Fibroblast of gingiva (primary cell): ENCODE measurements at regions not wholly inside any gene's neighbourhood (a gene's known extent, or its start where the extent isn't known, plus 50 kb on each side); places are given as distances from the start of the nearest gene placed in this dataset.

Experiments
- DNase-seq: peaks from one replicate; pipeline ENCODE4 v3.0.0-alpha.2; 2011; ENCODE audit warnings: low read depth

DNA sequence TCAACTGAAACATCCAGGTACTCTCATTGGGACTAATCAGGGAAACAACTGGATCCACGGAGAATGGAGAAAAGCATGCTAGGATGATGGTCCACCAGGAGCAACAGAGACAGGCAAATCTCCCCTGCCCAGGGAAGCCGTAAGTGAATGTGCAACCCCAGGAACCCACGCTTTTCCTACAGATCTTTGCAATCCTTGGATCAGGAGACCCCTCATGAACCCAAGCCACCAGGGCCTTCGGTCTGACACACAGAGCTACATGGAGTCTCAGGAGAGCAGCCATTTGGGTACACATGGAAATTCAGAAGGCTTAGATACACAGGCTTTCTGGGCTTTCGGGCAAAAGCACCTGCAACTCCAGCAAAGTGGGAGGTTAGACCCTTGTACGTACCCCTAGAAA lies 122.1 kb upstream of the PTCHD4 start:
- no peak for DNase-seq

DNA sequence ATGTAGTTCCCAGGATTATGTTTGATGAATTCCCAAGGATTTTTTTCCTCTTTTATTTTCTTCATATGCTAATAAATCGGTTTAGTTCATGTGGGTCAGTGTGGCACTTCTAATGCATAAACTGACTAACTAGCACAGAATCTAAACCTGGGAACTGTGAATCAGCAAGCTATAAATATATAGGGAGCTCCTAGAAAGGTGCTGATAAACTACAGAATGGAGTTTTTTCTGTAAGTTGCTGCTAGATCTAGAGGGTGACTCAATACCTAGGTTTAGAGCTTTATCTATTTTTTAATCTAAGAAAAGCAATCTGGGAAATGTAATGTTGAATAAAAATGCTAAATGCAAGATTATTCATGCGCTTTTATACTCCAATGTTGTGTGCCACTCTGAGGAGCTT lies 118.8 kb upstream of the PTCHD4 start:
- DNase-seq: no peak

DNA sequence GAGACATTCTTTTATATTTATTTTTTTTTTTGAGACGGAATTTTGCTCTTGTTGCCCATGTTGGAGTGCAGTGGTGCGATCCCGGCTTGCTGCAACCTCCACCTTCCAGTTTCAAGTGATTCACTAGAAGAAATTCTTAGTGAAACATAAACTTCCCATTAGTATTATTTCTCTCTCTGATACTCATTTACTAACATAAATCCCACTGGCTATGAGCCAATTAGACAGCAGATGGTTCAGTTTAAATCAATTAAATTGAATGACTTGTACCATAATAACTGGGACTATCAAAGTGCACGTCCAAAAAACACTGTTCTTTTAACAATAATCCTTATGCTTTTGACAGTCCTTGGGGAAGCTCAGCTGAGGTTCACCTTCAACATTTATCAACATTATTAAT lies 111.2 kb upstream of the PTCHD4 start:
- no peak for DNase-seq

DNA sequence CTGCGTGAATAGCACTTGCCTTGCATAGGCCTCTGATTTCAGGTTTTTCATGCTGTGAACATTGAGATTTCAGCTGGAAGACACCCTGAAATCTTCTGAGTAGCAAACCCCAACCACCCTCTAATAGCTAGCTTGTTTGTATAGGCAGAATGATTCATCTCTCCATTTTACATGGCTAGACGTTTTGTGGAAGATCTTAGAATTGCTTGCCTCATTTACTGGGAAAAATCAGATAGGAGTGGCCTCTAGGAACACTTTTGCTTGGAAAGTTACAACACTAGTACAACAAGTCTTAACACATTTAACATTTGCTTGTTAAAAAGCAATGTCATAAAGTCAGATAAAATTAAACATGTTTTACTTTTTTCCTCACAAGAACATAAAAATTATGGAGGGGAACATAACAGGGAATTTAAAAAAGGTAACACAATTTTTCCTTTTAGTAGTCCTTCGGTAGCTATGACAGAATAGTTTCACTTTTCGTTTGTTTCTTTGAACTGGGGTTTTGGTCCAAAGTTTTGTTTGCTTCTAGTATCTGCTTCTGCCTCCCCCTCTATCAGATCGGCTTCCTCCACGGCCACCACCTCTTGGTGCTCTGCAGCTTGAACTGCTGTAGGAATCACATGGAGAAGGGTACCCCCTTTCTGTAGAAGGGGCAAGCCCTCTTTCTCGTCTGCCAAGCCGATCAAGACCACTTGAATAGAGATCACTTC lies 102.2 kb upstream of the PTCHD4 start:
- no peak for DNase-seq

DNA sequence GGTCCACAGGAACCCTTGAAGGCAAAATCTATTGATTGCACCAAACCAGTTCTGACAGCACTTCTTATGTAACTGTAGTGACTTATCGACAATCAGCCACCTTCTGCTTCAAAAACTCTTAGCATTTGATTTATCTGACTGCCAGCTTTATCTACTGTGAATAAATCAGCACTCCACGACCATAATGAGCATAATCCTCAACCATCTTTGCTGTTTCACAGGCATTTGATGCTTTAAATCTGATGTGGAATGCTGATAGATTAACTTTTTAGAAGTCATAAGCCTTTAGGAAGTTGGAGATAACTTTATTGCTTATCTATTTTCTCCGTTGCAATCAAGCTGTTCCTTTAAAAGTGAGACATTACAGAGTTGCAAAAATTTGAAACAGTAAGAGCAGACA lies 101.5 kb upstream of the PTCHD4 start:
- DNase-seq: no peak

DNA sequence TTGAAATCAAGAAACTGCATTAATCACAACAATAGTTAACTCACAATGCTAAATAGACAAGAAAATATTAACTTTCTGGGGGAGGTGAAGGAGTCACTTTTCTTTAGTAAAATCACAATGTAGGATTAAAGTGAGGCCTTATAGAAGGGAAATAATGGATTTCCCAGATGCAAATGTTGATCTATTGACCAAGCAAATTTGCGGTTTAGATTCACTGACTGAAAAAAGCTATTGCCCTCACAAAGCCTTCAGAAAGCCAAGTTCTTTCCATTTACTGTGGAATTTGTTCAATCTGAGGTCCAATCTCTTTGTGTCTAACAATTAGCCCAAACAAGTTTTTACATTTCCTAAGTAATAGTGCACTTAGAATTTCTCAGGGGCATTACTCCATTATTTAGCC lies 95.1 kb upstream of the PTCHD4 start:
- no peak for DNase-seq

DNA sequence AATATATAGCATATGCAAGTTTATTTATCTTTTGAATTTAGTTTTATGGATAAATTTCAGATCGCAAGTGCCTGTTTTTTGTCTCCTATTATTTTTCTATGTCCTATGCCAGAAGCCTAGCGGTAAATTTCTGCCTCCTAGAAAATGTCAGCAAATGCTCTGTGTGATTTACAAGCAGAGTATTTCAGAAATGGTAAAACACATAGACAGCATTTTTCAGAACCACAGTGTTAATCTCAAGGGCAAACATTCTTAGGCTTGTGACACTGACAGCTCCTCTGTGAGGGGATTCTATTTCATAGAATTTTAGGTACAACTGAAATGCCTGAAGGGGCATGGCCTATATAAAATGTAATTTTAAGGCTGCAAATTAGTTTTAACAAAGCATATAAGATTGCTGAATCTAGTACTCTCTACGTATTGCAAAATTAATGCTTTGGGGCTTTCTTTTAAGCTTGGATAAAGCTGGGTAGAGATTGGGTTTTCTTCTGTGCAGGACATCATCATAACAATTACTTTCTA lies 89.9 kb upstream of the PTCHD4 start:
- DNase-seq: no peak

DNA sequence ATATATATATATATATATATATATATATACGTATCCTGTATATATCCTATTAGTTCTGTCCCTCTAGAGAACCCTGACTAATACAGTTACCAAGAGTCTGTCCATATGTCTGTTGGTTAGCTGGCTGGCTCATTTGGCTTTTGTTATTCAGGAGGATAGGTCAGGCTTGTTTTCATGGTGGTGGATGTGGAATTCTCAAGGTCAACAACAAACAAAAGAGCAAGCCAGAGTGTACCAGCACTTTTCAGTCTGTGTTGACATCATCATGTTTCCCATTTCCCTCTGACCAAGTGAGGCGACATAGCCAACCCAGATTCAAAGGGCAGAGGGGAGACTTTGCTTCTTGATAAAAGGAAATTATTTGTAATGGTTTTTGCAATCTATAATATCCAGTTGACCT lies 88.5 kb upstream of the PTCHD4 start:
- no peak for DNase-seq

DNA sequence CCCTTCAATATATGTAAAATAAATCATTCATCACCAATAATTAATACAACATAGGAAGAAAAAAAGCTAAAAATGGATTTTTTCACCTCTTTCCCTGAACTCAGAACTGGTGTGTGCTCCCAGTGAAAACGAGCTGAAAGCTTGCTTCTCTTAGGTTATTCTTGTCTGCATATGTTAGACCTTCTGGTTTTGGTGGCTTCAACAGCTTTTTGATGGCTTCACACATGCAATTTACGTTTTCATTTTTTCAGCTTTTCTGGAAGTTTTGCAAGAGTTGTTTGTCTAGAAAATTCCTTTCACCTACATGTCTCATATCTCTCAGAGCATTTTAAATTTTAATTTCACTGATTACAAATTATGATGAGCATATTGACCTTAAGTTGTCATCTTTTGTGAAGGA lies 86.9 kb upstream of the PTCHD4 start:
- DNase-seq: no peak

DNA sequence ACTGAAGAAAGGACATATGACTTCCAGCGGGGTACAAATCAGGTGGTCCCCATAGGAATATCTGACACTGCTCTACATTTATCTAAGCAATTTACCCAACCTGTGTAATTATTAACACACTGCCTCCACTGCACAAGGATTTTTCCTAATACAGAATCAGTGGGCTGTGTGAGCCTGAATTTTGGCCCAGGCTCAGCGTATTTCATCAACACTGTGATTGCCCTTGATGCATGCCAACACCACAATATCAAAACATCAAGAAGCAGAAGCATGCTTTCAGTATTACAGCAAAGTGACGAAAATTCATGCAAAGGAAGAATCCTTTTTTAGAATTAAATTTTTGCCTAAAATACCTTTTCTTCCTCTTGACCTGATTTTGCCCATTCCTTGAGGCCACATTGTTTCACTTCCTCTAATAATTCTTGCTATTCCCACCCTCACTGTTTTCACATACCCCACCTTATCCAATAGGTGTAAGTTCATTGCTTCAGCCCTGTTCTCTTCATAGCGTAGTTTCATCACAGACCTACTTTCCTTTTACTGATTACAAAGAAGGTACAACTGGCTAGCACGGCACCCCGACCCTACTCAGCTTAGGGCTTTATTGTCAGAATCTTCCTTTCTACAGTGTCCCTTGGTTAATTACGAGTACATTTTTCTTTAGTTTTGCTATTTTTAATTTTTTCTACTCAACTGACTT lies 83.7 kb upstream of the PTCHD4 start:
- DNase-seq: no peak

DNA sequence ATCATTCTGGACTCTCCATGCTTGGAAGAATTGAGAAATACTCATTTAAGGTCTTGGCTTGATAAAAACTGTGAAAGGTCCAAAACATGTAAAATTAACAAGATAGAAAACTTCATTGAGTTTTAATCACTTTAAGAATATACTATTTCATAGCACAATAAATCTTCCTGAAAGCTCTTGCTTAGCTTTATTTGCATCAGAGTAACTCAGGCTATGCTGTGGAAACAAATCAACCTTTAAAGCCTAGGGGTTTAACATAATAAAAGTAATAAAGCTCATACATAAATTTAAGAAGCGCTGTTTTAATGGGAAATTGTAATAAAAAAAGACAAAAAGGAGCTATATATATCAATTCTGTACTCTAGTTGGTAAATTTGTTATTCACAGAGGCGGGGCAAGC lies 77.2 kb upstream of the PTCHD4 start:
- no peak for DNase-seq

DNA sequence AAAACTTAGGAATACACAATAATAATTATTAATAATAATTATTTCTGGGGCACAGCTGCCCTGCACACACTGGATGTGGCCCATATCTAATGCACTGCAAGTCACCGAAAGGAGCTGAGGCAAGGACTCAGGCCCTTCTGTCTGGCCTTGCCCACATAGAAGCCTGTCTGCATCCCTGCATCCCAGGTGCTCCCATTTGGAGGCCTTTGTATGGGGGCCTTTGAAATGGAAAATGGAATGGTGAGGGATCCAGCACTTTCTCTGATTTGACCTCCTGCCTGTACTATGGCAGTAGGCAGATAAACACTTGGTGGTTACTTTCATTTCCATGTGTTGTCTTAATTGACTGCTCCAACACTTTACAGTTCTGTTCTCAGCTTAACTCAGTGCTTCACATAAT lies 75.7 kb upstream of the PTCHD4 start:
- DNase-seq: no peak

DNA sequence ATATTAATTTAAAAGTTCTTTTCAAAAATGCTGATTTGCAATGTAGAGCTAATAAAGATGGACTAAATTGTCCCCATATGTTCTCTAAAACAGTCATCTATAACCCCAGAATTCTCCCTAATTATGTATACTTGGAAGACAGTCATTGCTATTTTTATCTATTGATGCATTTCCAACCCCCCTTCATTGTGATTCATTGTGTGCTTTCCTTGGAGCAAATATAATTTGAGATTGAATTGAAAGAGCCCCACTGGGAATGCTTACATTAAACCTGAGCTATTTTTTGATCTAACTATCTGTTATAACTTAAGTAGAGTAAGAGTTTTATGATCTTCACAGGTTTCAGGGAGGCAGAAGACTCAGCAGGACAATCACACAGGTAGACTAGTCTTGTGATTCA lies 73.7 kb upstream of the PTCHD4 start:
- peak; percentile 3 for DNase-seq

DNA sequence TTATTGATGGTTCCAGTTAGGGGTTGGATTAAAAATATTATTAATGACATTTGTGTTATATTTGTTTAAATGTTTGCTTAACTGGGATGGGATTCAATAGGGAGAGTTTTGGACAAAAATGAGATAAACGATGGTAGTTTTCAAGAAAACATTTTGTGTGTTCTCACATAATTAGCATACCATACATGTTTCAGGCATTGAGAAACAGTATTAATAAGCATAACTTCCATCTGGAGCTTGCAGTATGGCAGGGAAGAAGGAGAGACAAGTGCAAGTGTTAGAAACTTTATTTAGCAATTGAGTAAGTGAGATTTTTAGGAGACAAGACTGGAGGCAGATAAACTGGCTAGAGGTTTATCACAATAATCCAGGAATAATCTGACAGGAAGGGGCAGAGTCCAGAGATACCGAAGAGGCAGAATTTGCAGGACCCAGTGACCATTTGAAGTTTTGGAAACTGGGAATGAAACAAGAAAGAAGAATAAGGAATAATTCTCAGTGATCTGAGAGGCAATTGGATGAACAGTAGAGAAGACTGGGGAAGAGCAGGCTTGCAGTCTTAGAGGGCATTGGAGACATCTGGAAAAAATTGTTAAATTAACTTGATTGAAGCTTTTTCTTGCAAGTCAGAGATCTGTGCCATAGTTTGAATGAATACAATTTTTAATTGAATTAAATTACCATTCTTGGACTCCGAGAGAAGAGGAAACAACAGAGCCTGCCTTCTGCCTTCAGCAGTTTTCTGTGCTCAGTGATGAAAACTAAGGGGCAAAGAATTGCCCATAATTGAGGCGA lies 73.0 kb upstream of the PTCHD4 start:
- DNase-seq: no peak

DNA sequence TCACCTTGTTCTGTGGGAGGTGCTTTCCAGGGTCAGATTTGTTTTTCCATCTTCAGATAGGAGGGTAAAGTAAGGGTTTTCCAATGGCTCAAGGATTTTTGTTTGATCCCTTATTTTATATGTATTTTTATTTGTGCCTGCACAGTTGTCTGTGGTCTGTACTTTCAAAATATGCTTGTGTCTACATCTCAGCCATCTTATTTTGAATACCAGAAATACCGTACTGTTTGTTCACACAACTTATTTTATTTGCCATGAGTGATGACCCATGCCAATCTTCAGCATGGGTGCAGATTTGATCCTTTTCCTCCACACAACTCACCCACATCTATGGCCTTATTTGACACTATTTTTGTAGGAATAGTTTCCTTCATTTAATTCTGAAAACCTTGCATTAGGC lies 72.2 kb upstream of the PTCHD4 start:
- DNase-seq: no peak

DNA sequence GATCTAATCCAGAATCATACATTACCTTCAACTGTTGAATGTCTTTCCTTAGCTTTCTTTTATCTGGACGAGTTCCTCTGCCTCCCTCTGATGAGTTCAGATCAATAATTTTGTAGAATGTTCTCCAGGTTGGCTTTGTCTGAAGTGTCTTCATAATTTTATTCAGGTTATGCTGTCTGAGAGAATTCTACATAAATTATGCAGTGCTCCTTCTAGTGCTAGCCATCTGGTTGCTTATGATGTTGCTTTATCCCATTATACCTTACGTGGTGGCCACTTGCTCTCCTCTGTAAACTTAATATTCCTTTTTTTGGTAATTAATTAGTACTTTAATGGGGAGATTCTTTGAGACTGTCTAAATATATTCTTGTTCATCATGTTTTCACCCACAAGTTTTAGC lies 67.7 kb upstream of the PTCHD4 start:
- no peak for DNase-seq

DNA sequence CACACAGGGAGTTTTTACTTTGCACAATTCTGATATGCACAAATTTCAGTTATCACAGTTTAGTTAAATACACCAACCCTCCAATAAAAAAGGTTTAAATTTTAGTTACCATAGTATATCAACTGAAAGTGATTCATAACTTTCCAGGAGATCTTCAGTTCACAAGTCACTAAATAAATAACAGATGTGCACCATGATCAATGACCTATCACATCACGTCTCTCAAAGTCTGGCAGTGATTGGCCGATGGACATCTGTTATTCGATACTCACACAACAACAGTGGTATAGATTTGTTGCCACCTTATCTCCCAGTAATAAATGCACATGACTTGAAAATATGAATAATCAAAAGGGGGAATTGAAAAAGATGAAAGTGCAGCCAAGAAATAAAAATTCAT lies 66.8 kb upstream of the PTCHD4 start:
- DNase-seq: no peak

DNA sequence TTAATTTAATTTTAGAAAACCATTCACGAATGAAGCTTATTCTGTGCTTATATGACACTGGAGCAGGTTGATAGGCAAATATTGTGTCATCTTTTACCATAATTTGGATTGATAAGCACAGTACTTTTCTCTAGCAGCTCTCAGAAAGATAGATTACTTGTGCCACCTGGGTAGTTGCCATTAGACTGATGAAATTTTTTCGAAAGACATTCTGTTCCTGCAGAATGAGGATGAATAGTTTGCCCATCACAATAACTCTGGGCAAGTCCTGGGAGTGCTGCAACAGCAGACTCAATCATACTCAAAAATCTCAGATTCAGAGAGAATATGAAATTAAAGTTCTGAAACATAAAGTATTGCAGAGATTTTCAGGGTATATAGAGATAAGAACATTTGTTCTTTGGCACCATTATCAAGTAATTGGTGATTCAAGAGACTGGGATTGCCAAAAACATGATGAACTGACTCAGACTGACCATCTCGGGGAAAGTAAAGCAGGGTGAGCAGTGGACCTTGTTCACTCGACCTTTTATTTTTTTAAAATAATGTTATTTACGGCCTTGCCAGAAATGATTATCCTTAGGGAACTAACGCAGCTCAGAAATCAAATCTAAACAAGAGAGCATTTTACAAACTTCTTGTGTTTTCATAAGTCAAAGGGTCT lies 65.8 kb upstream of the PTCHD4 start:
- peak; percentile 8 for DNase-seq

DNA sequence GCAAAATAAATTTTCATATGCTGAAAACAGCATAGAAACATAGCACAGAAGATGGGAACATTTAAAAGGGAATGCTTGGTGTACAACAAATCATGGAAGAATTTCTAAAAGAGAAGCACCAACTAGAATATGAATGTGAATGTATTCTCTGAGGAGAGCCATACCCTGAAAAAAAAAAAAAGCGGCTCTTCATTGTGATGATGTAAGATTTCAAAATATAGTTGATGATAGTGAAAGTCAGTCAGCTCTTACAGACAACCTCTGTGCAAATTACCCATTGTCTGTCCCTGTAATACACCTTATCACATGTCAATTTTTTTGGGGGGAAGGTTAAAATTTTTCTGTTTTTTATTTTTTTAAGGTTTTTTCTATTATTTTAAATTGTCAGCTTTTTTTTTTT lies 58.6 kb upstream of the PTCHD4 start:
- DNase-seq: no peak
